ENCODE measurements at regions not wholly inside any gene's neighbourhood (a gene's known extent, or its start where the extent isn't known, plus 50 kb on each side); places are given as distances from the start of the nearest gene placed in this dataset.

DNA sequence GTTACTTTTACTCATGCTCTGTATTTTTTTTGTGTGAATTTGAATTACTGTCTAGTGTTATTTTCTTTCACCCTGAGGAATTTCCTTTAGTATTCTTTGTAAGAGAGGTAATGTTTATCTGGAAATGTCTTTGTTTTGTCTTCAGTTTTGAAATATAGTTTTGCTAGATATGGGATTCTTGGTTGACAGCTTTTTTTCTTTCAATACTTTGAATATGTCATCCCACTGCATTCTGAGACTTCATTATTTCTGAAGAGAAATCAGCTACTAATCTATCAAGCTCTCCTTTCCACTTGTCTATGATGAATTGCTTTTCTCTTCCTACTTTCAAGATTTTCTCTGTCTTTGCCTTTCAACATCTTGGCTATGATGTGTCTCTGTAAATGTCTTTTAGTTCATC lies 217.0 kb upstream of the CASK start:
- DNase-seq (ENCODE audit: low read depth): no peak
- H3K4me3 ChIP-seq (ENCODE audit: low read length): no peak overlapping the region
- TF ChIP-seq, protein P1, sequence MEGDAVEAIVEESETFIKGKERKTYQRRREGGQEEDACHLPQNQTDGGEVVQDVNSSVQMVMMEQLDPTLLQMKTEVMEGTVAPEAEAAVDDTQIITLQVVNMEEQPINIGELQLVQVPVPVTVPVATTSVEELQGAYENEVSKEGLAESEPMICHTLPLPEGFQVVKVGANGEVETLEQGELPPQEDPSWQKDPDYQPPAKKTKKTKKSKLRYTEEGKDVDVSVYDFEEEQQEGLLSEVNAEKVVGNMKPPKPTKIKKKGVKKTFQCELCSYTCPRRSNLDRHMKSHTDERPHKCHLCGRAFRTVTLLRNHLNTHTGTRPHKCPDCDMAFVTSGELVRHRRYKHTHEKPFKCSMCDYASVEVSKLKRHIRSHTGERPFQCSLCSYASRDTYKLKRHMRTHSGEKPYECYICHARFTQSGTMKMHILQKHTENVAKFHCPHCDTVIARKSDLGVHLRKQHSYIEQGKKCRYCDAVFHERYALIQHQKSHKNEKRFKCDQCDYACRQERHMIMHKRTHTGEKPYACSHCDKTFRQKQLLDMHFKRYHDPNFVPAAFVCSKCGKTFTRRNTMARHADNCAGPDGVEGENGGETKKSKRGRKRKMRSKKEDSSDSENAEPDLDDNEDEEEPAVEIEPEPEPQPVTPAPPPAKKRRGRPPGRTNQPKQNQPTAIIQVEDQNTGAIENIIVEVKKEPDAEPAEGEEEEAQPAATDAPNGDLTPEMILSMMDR (conservative IDR thresholded peaks at IDR 0.05; ENCODE audit: low read depth, low read length): no peak

DNA sequence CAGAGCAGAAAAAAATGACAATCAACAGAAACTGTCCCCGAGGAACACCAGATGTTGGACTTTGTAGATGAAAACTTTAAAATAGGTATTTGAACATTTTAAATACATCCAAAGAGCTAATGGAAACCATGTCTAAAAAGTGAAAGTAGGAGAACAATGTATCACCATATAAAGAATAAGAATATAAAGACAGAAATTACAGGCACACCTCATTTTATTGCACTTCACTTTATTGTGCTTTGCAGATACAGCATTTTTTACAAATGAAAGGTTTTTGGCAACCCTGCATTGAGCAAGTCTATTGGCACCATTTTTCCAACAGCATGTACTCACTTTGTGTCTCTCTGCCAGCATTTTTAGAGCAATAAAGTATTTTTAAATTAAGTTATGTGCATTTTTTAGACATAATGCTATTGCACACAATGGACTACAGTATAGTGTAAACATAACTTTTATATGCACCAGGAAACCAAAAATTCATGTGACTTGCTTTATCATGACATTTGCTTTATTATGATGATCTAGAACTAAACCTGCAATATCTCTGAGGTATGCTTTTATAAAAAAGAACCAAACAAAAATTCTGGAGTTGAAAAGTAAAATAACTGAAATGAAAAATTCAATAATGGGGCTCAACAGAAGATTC lies 212.4 kb upstream of the CASK start:
- H3K4me3 ChIP-seq (ENCODE audit: low read length): no peak overlapping the region
- no peak for DNase-seq (ENCODE audit: low read depth)
- TF ChIP-seq, protein P1 (conservative IDR thresholded peaks at IDR 0.05; ENCODE audit: low read depth, low read length): no peak

DNA sequence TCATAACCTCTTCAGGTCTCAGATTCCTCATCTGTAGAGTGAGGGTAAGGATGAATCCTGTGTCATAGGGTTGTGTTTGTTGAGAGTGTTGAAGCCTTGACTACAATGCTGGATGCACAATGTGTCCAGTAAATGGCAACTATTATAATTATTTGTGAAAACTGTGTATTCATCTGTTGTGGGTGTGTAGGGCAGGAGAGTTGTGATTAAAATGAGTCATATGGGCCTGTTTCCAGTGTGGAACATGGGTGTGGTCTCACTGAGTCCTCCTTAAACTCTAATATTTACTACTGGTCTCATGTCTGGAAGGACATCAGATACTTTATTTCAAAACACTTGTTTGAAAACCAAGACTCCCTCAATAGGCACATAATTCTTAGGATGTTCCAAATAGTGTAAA lies 208.5 kb upstream of the CASK start:
- TF ChIP-seq, protein P1 (conservative IDR thresholded peaks at IDR 0.05; ENCODE audit: low read depth, low read length): no peak
- H3K4me3 ChIP-seq (ENCODE audit: low read length): no peak overlapping the region
- no peak for DNase-seq (ENCODE audit: low read depth)

DNA sequence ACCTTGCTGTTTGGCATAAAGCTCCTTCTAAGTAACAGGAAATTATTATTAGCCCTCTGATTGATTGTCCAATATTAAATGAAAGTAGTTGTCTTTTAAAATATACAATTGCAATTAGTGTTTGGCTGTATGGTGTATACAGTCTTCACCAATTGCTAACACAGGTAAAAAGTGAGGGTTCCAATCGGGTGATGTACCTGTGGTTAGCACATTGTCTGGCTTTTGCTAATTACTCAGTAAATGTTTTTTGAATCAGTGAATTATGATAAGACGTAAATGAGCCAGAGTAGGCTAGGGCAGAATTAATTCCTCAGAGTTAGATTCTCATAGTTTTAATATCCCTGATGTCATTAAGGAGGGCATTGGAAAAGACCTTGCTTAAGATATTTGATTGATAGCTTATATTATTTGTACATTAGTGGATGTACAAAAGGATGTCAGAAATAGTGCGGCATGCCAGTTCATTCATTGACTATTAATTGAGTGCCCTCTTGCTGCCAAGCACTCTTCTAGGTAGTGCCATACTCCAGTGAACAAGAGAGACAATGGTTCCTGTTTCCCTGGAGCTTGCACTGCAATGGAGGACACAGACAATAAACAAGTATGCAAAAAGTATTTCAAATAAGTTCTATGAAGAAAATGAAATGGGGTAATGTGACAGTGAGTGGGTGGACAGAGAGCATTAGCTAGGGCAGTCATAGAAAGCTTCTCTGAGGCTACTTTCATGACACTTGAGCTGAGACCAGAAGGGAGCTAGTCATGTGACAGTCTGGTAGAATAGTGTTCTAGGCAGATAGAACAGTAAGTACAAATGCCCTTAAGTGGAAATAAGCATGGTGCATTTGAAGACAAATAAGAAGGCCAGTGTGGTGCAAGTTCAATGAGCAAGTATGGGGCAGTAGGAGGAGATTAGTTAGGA lies 205.9 kb upstream of the CASK start:
- no peak overlapping the region for H3K4me3 ChIP-seq (ENCODE audit: low read length)
- DNase-seq (ENCODE audit: low read depth): no peak
- TF ChIP-seq, protein P1 (conservative IDR thresholded peaks at IDR 0.05; ENCODE audit: low read depth, low read length): no peak

DNA sequence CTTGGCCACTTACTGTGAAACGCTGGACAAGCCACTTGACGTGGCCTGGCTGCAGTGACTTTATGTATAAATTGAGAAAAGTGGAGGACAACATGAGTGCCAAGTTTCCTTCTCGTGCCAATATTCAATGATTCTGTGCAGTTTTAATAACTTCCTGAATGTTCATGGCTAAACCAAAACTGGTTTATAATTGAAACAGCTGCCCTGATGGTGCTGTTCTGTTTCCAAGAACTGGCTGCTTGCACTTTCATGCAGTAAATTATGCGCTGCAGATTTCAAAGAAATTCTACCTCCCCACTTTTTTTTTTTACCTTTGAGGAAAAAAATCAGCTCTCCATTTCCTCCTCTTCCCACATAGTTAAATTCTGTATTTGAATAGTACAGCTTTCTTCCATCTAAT lies 205.2 kb upstream of the CASK start:
- TF ChIP-seq, protein P1 (conservative IDR thresholded peaks at IDR 0.05; ENCODE audit: low read depth, low read length): no peak
- DNase-seq (ENCODE audit: low read depth): no peak
- no peak overlapping the region for H3K4me3 ChIP-seq (ENCODE audit: low read length)

DNA sequence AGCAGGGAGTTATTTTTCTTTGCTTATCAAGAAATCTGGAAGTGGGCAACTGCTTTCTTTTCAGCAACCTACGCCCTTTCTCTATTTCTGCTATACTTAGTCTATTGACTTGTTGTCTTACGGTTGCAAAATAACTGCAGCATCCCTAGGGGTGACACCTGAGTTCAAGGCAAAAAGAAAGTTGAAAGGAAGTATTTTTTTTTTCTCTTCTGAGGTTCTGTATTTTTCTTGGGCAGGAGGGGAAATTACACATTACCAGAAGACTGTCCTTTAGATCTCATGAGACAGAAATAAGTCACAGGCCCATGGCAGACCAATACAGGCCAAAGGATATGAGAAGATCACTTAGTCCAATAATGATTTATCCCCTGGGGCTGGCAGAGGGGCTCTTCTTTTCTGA lies 204.7 kb upstream of the CASK start:
- H3K4me3 ChIP-seq (ENCODE audit: low read length): no peak overlapping the region
- TF ChIP-seq, protein P1 (conservative IDR thresholded peaks at IDR 0.05; ENCODE audit: low read depth, low read length): no peak
- no peak for DNase-seq (ENCODE audit: low read depth)
